GM23338 (cell line): ENCODE measurements at regions not wholly inside any gene's neighbourhood (a gene's known extent, or its start where the extent isn't known, plus 50 kb on each side); places are given as distances from the start of the nearest gene placed in this dataset.

Experiments
- CREB1 ChIP-seq: fragments of 250-450 bp; sonication (Bioruptor Pico); IDR thresholded peaks from 2 replicates; pipeline ENCODE4 v1.5.0; 2020; ENCODE audit warnings: low read depth, mild to moderate bottlenecking, moderate library complexity
- EZH2 ChIP-seq: fragments of 200-600 bp; sonication (generic); IDR thresholded peaks from one replicate; pipeline ENCODE4 v1.8.0; 2017; ENCODE audit warnings: antibody characterized with exemption, mild to moderate bottlenecking, low read depth; ENCODE audit not compliant: unreplicated experiment
- EZH2phosphoT487 ChIP-seq: fragments of 200-600 bp; sonication (generic); IDR thresholded peaks from one replicate; pipeline ENCODE4 v1.8.1; 2018; ENCODE audit warnings: antibody characterized with exemption; ENCODE audit not compliant: unreplicated experiment
- JUNB ChIP-seq: IDR thresholded peaks from one replicate; pipeline ENCODE4 v1.6.1; 2016; ENCODE audit warnings: antibody characterized with exemption; ENCODE audit not compliant: unreplicated experiment
- NANOG ChIP-seq: IDR thresholded peaks from 2 replicates; pipeline ENCODE4 v1.6.1; 2016; ENCODE audit warnings: antibody characterized with exemption, borderline replicate concordance
- POLR2AphosphoS5 ChIP-seq: IDR thresholded peaks from 2 replicates; pipeline ENCODE4 v1.6.1; 2016; ENCODE audit warnings: antibody characterized with exemption, low read depth
- STAT1 ChIP-seq: IDR thresholded peaks from one replicate; pipeline ENCODE4 v1.6.1; 2016; ENCODE audit warnings: antibody characterized with exemption; ENCODE audit not compliant: unreplicated experiment
- ZNF331 ChIP-seq: fragments of 250-450 bp; sonication (Bioruptor Pico); IDR thresholded peaks from 2 replicates; pipeline ENCODE4 v1.5.0; 2020; ENCODE audit warnings: low read depth, mild to moderate bottlenecking, moderate library complexity
- TF ChIP-seq, protein P1 (sequence below), 2 experiments: fragments of 200-600 bp in 1 of 2; sonication (generic) in 1 of 2; conservative IDR thresholded peaks; 2 replicates each; pipeline versions ENCODE4 v1.5.1 to v1.6.1; 2016 to 2017; ENCODE audit warnings: antibody characterized with exemption in 2 of 2, low read depth in 2 of 2, mild to moderate bottlenecking in 2 of 2, moderate library complexity in 1 of 2
- TF ChIP-seq, protein P2 (sequence below): IDR thresholded peaks from one replicate; pipeline ENCODE4 v1.6.1; 2018; ENCODE audit warnings: antibody characterized with exemption; ENCODE audit not compliant: unreplicated experiment
- TF ChIP-seq, protein P3 (sequence below): IDR thresholded peaks from 2 replicates; pipeline ENCODE4 v1.6.1; 2016; ENCODE audit warnings: antibody characterized with exemption
- TF ChIP-seq, protein P4 (sequence below): fragments of 250-450 bp; sonication (Bioruptor Pico); IDR thresholded peaks from 2 replicates; pipeline ENCODE4 v1.5.0; 2020; ENCODE audit warnings: mild to moderate bottlenecking, moderate library complexity

DNA sequence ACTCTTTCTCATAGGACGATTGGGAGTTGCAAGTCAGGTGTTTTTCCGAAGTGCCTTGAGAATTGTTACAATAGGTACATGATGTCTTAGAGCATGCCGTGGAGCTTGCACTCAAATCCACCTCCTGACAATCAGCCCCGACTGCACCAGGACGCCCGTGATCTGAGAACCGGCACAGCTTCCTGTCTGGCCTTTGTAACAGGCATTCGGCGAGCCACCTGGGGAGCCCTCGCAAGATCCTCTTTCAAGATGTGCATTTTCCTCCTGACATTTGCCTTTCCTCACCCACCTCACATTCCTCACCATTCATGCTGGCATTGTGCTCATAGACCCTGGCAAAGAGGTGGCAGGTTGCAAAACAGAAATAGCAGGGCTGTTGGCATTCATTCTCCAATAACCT, 427.3 kb downstream of the GALR1 start:
- TF ChIP-seq EZH2 = no peak
- TF ChIP-seq, protein P1, sequence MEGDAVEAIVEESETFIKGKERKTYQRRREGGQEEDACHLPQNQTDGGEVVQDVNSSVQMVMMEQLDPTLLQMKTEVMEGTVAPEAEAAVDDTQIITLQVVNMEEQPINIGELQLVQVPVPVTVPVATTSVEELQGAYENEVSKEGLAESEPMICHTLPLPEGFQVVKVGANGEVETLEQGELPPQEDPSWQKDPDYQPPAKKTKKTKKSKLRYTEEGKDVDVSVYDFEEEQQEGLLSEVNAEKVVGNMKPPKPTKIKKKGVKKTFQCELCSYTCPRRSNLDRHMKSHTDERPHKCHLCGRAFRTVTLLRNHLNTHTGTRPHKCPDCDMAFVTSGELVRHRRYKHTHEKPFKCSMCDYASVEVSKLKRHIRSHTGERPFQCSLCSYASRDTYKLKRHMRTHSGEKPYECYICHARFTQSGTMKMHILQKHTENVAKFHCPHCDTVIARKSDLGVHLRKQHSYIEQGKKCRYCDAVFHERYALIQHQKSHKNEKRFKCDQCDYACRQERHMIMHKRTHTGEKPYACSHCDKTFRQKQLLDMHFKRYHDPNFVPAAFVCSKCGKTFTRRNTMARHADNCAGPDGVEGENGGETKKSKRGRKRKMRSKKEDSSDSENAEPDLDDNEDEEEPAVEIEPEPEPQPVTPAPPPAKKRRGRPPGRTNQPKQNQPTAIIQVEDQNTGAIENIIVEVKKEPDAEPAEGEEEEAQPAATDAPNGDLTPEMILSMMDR (conservative IDR thresholded peaks at IDR 0.05; ENCODE audit: low read depth in 2 of 2) = no peak
- TF ChIP-seq CREB1 (CRISPR knock-in tag) = no peak
- no peak for TF ChIP-seq POLR2AphosphoS5
- TF ChIP-seq, protein P2, sequence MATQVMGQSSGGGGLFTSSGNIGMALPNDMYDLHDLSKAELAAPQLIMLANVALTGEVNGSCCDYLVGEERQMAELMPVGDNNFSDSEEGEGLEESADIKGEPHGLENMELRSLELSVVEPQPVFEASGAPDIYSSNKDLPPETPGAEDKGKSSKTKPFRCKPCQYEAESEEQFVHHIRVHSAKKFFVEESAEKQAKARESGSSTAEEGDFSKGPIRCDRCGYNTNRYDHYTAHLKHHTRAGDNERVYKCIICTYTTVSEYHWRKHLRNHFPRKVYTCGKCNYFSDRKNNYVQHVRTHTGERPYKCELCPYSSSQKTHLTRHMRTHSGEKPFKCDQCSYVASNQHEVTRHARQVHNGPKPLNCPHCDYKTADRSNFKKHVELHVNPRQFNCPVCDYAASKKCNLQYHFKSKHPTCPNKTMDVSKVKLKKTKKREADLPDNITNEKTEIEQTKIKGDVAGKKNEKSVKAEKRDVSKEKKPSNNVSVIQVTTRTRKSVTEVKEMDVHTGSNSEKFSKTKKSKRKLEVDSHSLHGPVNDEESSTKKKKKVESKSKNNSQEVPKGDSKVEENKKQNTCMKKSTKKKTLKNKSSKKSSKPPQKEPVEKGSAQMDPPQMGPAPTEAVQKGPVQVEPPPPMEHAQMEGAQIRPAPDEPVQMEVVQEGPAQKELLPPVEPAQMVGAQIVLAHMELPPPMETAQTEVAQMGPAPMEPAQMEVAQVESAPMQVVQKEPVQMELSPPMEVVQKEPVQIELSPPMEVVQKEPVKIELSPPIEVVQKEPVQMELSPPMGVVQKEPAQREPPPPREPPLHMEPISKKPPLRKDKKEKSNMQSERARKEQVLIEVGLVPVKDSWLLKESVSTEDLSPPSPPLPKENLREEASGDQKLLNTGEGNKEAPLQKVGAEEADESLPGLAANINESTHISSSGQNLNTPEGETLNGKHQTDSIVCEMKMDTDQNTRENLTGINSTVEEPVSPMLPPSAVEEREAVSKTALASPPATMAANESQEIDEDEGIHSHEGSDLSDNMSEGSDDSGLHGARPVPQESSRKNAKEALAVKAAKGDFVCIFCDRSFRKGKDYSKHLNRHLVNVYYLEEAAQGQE = no peak
- no peak for TF ChIP-seq EZH2phosphoT487
- TF ChIP-seq, protein P3, sequence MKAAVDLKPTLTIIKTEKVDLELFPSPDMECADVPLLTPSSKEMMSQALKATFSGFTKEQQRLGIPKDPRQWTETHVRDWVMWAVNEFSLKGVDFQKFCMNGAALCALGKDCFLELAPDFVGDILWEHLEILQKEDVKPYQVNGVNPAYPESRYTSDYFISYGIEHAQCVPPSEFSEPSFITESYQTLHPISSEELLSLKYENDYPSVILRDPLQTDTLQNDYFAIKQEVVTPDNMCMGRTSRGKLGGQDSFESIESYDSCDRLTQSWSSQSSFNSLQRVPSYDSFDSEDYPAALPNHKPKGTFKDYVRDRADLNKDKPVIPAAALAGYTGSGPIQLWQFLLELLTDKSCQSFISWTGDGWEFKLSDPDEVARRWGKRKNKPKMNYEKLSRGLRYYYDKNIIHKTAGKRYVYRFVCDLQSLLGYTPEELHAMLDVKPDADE = no peak
- TF ChIP-seq JUNB = no peak
- TF ChIP-seq ZNF331 (CRISPR knock-in tag) = no peak
- TF ChIP-seq, protein P4, sequence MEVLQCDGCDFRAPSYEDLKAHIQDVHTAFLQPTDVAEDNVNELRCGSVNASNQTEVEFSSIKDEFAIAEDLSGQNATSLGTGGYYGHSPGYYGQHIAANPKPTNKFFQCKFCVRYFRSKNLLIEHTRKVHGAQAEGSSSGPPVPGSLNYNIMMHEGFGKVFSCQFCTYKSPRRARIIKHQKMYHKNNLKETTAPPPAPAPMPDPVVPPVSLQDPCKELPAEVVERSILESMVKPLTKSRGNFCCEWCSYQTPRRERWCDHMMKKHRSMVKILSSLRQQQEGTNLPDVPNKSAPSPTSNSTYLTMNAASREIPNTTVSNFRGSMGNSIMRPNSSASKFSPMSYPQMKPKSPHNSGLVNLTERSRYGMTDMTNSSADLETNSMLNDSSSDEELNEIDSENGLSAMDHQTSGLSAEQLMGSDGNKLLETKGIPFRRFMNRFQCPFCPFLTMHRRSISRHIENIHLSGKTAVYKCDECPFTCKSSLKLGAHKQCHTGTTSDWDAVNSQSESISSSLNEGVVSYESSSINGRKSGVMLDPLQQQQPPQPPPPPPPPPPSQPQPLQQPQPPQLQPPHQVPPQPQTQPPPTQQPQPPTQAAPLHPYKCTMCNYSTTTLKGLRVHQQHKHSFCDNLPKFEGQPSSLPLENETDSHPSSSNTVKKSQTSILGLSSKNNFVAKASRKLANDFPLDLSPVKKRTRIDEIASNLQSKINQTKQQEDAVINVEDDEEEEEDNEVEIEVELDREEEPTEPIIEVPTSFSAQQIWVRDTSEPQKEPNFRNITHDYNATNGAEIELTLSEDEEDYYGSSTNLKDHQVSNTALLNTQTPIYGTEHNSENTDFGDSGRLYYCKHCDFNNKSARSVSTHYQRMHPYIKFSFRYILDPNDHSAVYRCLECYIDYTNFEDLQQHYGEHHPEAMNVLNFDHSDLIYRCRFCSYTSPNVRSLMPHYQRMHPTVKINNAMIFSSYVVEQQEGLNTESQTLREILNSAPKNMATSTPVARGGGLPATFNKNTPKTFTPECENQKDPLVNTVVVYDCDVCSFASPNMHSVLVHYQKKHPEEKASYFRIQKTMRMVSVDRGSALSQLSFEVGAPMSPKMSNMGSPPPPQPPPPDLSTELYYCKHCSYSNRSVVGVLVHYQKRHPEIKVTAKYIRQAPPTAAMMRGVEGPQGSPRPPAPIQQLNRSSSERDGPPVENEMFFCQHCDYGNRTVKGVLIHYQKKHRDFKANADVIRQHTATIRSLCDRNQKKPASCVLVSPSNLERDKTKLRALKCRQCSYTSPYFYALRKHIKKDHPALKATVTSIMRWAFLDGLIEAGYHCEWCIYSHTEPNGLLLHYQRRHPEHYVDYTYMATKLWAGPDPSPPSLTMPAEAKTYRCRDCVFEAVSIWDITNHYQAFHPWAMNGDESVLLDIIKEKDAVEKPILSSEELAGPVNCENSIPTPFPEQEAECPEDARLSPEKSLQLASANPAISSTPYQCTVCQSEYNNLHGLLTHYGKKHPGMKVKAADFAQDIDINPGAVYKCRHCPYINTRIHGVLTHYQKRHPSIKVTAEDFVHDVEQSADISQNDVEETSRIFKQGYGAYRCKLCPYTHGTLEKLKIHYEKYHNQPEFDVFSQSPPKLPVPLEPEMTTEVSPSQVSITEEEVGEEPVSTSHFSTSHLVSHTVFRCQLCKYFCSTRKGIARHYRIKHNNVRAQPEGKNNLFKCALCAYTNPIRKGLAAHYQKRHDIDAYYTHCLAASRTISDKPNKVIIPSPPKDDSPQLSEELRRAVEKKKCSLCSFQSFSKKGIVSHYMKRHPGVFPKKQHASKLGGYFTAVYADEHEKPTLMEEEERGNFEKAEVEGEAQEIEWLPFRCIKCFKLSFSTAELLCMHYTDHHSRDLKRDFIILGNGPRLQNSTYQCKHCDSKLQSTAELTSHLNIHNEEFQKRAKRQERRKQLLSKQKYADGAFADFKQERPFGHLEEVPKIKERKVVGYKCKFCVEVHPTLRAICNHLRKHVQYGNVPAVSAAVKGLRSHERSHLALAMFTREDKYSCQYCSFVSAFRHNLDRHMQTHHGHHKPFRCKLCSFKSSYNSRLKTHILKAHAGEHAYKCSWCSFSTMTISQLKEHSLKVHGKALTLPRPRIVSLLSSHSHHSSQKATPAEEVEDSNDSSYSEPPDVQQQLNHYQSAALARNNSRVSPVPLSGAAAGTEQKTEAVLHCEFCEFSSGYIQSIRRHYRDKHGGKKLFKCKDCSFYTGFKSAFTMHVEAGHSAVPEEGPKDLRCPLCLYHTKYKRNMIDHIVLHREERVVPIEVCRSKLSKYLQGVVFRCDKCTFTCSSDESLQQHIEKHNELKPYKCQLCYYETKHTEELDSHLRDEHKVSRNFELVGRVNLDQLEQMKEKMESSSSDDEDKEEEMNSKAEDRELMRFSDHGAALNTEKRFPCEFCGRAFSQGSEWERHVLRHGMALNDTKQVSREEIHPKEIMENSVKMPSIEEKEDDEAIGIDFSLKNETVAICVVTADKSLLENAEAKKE = no peak
- TF ChIP-seq NANOG = no peak
- no peak for TF ChIP-seq STAT1
